H1 (cell line): ENCODE measurements at regions not wholly inside any gene's neighbourhood (a gene's known extent, or its start where the extent isn't known, plus 50 kb on each side); places are given as distances from the start of the nearest gene placed in this dataset.

Experiments
- CTCF ChIA-PET: fragments of 300-600 bp; sonication (Branson Sonifier 250); formaldehyde crosslinking; loops from one replicate; lab custom pipeline; 2021; ENCODE audit not compliant: partially characterized antibody; lab: Charles Lee
- POLR2A ChIA-PET: fragments of 300-600 bp; sonication (Branson Sonifier 250); formaldehyde crosslinking; loops from one replicate; lab custom pipeline; 2021; ENCODE audit warnings: inconsistent platforms; ENCODE audit not compliant: partially characterized antibody; lab: Charles Lee
- DNase-seq, 2 experiments: peaks; one replicate each; pipeline versions ENCODE4 v3.0.0 to v3.0.0-alpha.2; 2010 to 2022; ENCODE audit warnings: low spot score in 2 of 2, low read depth in 1 of 2, mixed read lengths in 1 of 2
- FAIRE-seq: peaks from 2 replicates; lab custom pipeline; 2011; peaks lifted over from hg19 to GRCh38; lab: Jason Lieb, UNC
- H2AFZ ChIP-seq: 2 replicates; pipeline ENCODE4 v1.8.1; 2012; ENCODE audit warnings: low read length, inconsistent platforms
- H2AK5ac ChIP-seq: 2 replicates; pipeline ENCODE4 v1.6.1; 2013; ENCODE audit warnings: low read depth, low read length
- H2BK120ac ChIP-seq: replicated peaks from 2 replicates; pipeline ENCODE3; 2013; ENCODE audit warnings: low read depth, low read length, inconsistent platforms
- H2BK12ac ChIP-seq: 2 replicates; pipeline ENCODE4 v1.6.1; 2013; ENCODE audit warnings: low read depth, low read length
- H2BK15ac ChIP-seq: 2 replicates; pipeline ENCODE4 v1.6.1; 2013; ENCODE audit warnings: low read length
- H2BK20ac ChIP-seq: 2 replicates; pipeline ENCODE4 v1.6.1; 2013; ENCODE audit warnings: low read length
- H2BK5ac ChIP-seq: 2 replicates; pipeline ENCODE4 v1.6.1; 2013; ENCODE audit warnings: low read depth, low read length
- H3K14ac ChIP-seq: 2 replicates; pipeline ENCODE4 v1.6.1; 2013; ENCODE audit warnings: inconsistent platforms; ENCODE audit not compliant: insufficient read length
- H3K18ac ChIP-seq: 2 replicates; pipeline ENCODE4 v1.6.1; 2013; ENCODE audit warnings: low read length; ENCODE audit errors: extremely low read depth
- H3K23ac ChIP-seq: 2 replicates; pipeline ENCODE4 v1.6.1; 2013; ENCODE audit warnings: inconsistent platforms; ENCODE audit not compliant: insufficient read length
- H3K23me2 ChIP-seq: 2 replicates; pipeline ENCODE4 v1.6.1; 2013; ENCODE audit warnings: low read depth, low read length
- H3K27ac ChIP-seq: 2 replicates; pipeline ENCODE4 v1.6.1; 2011; ENCODE audit warnings: low read depth, low read length, inconsistent platforms
- H3K27me3 ChIP-seq, 4 experiments: replicated peaks in 1 of 4; 1 replicate in 1 of 4; 2 replicates in 3 of 4; pipeline versions ENCODE4 v1.6.1 to v1.8.1; 2011 to 2013; ENCODE audit warnings: low read length in 3 of 4, mild to moderate bottlenecking in 3 of 4, inconsistent platforms in 2 of 4, mixed read lengths in 2 of 4, moderate library complexity in 1 of 4; ENCODE audit not compliant: control insufficient read depth in 3 of 4, insufficient read depth in 3 of 4; ENCODE audit errors: extremely low read depth in 1 of 4
- H3K36me3 ChIP-seq, 4 experiments: 2 replicates each; pipeline versions ENCODE4 v1.6.1 to v1.8.1; 2011 to 2013; ENCODE audit warnings: mild to moderate bottlenecking in 4 of 4, low read length in 3 of 4, moderate library complexity in 2 of 4, control low read depth in 1 of 4, inconsistent platforms in 1 of 4; ENCODE audit not compliant: insufficient read depth in 4 of 4, control insufficient read depth in 2 of 4
- H3K4ac ChIP-seq: replicated peaks from 2 replicates; pipeline ENCODE3; 2013; ENCODE audit warnings: low read length, low read depth, mixed read lengths, inconsistent platforms; ENCODE audit not compliant: insufficient read length
- H3K4me1 ChIP-seq, 4 experiments: replicated peaks in 1 of 4; 1 replicate in 1 of 4; 2 replicates in 3 of 4; pipeline versions ENCODE4 v1.6.1 to v1.8.1; 2011 to 2013; ENCODE audit warnings: low read length in 3 of 4, inconsistent platforms in 2 of 4, mixed read lengths in 1 of 4; ENCODE audit not compliant: insufficient read depth in 4 of 4, control insufficient read depth in 3 of 4
- H3K4me2 ChIP-seq, 2 experiments: 2 replicates each; pipeline versions ENCODE4 v1.6.1 to v1.8.1; 2011 to 2013; ENCODE audit warnings: low read depth in 2 of 2, low read length in 2 of 2, control low read depth in 1 of 2, inconsistent platforms in 1 of 2, mild to moderate bottlenecking in 1 of 2; ENCODE audit not compliant: insufficient read depth in 1 of 2
- H3K4me3 ChIP-seq, 4 experiments: fragments of 200-600, 300-600 bp in 1 of 4; sonication (generic), shearing (Covaris generic), sonication (Bioruptor Twin) in 1 of 4; 2 replicates each; pipeline versions ENCODE4 v1.5.1 to v1.8.1; 2011 to 2016; ENCODE audit warnings: low read length in 4 of 4, low read depth in 3 of 4, control low read depth in 2 of 4, inconsistent platforms in 2 of 4, mild to moderate bottlenecking in 2 of 4, mixed read lengths in 1 of 4, moderate library complexity in 1 of 4; ENCODE audit not compliant: insufficient read depth in 2 of 4; ENCODE audit errors: extremely low read depth in 1 of 4
- H3K56ac ChIP-seq: replicated peaks from 2 replicates; pipeline ENCODE3; 2013; ENCODE audit warnings: low read depth, mild to moderate bottlenecking, mixed read lengths, low read length, inconsistent platforms; ENCODE audit not compliant: insufficient read length
- H3K79me1 ChIP-seq: 2 replicates; pipeline ENCODE4 v1.6.1; 2013; ENCODE audit warnings: low read depth, low read length, control low read depth
- H3K79me2 ChIP-seq, 2 experiments: 2 replicates each; pipeline versions ENCODE4 v1.6.1 to v1.8.1; 2012 to 2013; ENCODE audit warnings: low read length in 2 of 2, mild to moderate bottlenecking in 2 of 2, inconsistent platforms in 1 of 2; ENCODE audit not compliant: insufficient read depth in 2 of 2, control insufficient read depth in 1 of 2
- H3K9ac ChIP-seq, 4 experiments: replicated peaks in 1 of 4; 1 replicate in 1 of 4; 2 replicates in 3 of 4; pipeline versions ENCODE4 v1.6.1 to v1.8.1; 2011 to 2013; ENCODE audit warnings: low read depth in 3 of 4, low read length in 3 of 4, control low read depth in 2 of 4, mild to moderate bottlenecking in 2 of 4, moderate library complexity in 2 of 4, inconsistent platforms in 1 of 4; ENCODE audit errors: extremely low read depth in 1 of 4
- H3K9me3 ChIP-seq, 2 experiments: 2 replicates each; pipeline versions ENCODE4 v1.6.1 to v1.8.1; 2012 to 2013; ENCODE audit warnings: mild to moderate bottlenecking in 2 of 2, moderate library complexity in 2 of 2, control low read depth in 1 of 2, inconsistent platforms in 1 of 2, low read depth in 1 of 2, low read length in 1 of 2, mixed read lengths in 1 of 2; ENCODE audit not compliant: insufficient read depth in 2 of 2
- H4K20me1 ChIP-seq, 2 experiments: replicated peaks in 1 of 2; 2 replicates each; pipeline versions ENCODE3 to v1.8.1; 2011 to 2013; ENCODE audit warnings: inconsistent platforms in 2 of 2, low read length in 2 of 2, mild to moderate bottlenecking in 1 of 2; ENCODE audit not compliant: insufficient read depth in 2 of 2, control insufficient read depth in 1 of 2
- H4K5ac ChIP-seq: 2 replicates; pipeline ENCODE4 v1.6.1; 2013; ENCODE audit warnings: low read length, low read depth, mixed read lengths, inconsistent platforms; ENCODE audit not compliant: insufficient read length
- H4K8ac ChIP-seq: 2 replicates; pipeline ENCODE4 v1.8.0; 2013; ENCODE audit warnings: mild to moderate bottlenecking, moderate library complexity, low read length, inconsistent platforms; ENCODE audit not compliant: insufficient read depth; ENCODE audit errors: extremely low read depth
- H4K91ac ChIP-seq: replicated peaks from 2 replicates; pipeline ENCODE3; 2013; ENCODE audit warnings: low read length, mixed read lengths, inconsistent platforms; ENCODE audit not compliant: insufficient read length
- CBX8 ChIP-seq: fragments of 300-800, 300-1000 bp; sonication (generic); IDR thresholded peaks from 2 replicates; pipeline ENCODE4 v1.7.1; 2016; ENCODE audit warnings: low read depth, low read length, borderline replicate concordance
- CHD2 ChIP-seq: IDR thresholded peaks from 2 replicates; pipeline ENCODE4 v1.6.1; 2012; ENCODE audit warnings: low read length, improper control_type of control experiment
- EGR1 ChIP-seq: IDR thresholded peaks from 2 replicates; pipeline ENCODE4 v1.6.1; 2011; ENCODE audit warnings: low read depth, low read length, borderline replicate concordance
- KDM1A ChIP-seq: fragments of 200-600, 300-600 bp; sonication (generic); IDR thresholded peaks from 2 replicates; pipeline ENCODE4 v1.7.1; 2016; ENCODE audit warnings: mild to moderate bottlenecking, low read length, borderline replicate concordance
- KDM4A ChIP-seq: IDR thresholded peaks from one replicate; pipeline ENCODE4 v1.7.1; 2012; ENCODE audit warnings: low read depth, mild to moderate bottlenecking, moderate library complexity, low read length, inconsistent platforms; ENCODE audit not compliant: severe bottlenecking
- KDM5A ChIP-seq: fragments of 200-600 bp; IDR thresholded peaks from 2 replicates; pipeline ENCODE4 v1.7.1; 2012; ENCODE audit warnings: mild to moderate bottlenecking, low read length, inconsistent platforms, mixed read lengths
- MAX ChIP-seq: IDR thresholded peaks from 2 replicates; pipeline ENCODE4 v1.6.1; 2012; ENCODE audit warnings: inconsistent platforms
- NANOG ChIP-seq: IDR thresholded peaks from 2 replicates; pipeline ENCODE4 v1.6.1; 2011; ENCODE audit warnings: low read length, low read depth, mild to moderate bottlenecking, inconsistent platforms; ENCODE audit not compliant: insufficient read depth, poor library complexity, severe bottlenecking
- SAP30 ChIP-seq: fragments of 300-600 bp; sonication (generic); IDR thresholded peaks from 2 replicates; pipeline ENCODE4 v1.7.1; 2012; ENCODE audit warnings: low read length, moderate library complexity, mild to moderate bottlenecking, inconsistent platforms; ENCODE audit not compliant: insufficient read depth, insufficient replicate concordance
- SP4 ChIP-seq: IDR thresholded peaks from 2 replicates; pipeline ENCODE4 v1.6.1; 2012; ENCODE audit warnings: low read length, inconsistent platforms
- SUZ12 ChIP-seq: fragments of 200-600 bp; sonication (generic); IDR thresholded peaks from 2 replicates; pipeline ENCODE4 v1.6.1; 2012; ENCODE audit warnings: mild to moderate bottlenecking, inconsistent platforms, low read length, moderate library complexity, mixed read lengths
- YY1 ChIP-seq: IDR thresholded peaks from 2 replicates; pipeline ENCODE4 v1.6.1; 2011; ENCODE audit warnings: low read depth, mild to moderate bottlenecking, low read length
- ZNF274 ChIP-seq: IDR thresholded peaks from 2 replicates; pipeline ENCODE4 v1.7.0; 2012; ENCODE audit warnings: low read length, borderline replicate concordance; ENCODE audit errors: extremely low read depth

GRCh38 chr7:9102846-9103245 lies 669.4 kb downstream of the NXPH1 start:
- H2AFZ ChIP-seq = no peak overlapping the region
- no peaks in the 10 kb centered on the region for H3K9me3 ChIP-seq
- no peak overlapping the region for H3K23ac ChIP-seq
- TF ChIP-seq KDM4A = no peak
- no peak for TF ChIP-seq NANOG
- TF ChIP-seq SP4 = no peak
- TF ChIP-seq SAP30 = no peak
- no peak for TF ChIP-seq YY1
- no peak for TF ChIP-seq CBX8
- TF ChIP-seq ZNF274 = no peak
- TF ChIP-seq MAX = no peak
- TF ChIP-seq KDM1A = no peak
- TF ChIP-seq SUZ12 = no peak
- TF ChIP-seq EGR1 = no peak
- TF ChIP-seq CHD2 = no peak
- no peak for TF ChIP-seq KDM5A
- no peak overlapping the region for H3K27ac ChIP-seq
- no peak overlapping the region for H3K9ac ChIP-seq
- H3K27me3 ChIP-seq = no peaks in the 10 kb centered on the region
- no peaks in the 10 kb centered on the region for H3K4me1 ChIP-seq
- H3K4me2 ChIP-seq = no peak overlapping the region
- H2BK15ac ChIP-seq = no peak overlapping the region
- DNase-seq (no peak), FAIRE-seq (no peak)
- H2BK12ac ChIP-seq = no peak overlapping the region
- no peak overlapping the region for H3K4me3 ChIP-seq
- H4K91ac ChIP-seq = no peak overlapping the region
- no peak overlapping the region for H2BK20ac ChIP-seq
- H3K79me2 ChIP-seq = no peaks in the 10 kb centered on the region
- H4K5ac ChIP-seq = no peak overlapping the region
- no peaks in the 10 kb centered on the region for H3K23me2 ChIP-seq
- no peak overlapping the region for H2AK5ac ChIP-seq
- no peak overlapping the region for H2BK5ac ChIP-seq
- no peak overlapping the region for H3K4ac ChIP-seq
- no peak overlapping the region for H3K18ac ChIP-seq
- H2BK120ac ChIP-seq = no peak overlapping the region
- H4K8ac ChIP-seq = no peak overlapping the region
- POLR2A ChIA-PET = no interaction called here
- H3K36me3 ChIP-seq = no peaks in the 10 kb centered on the region; a peak in 1 of 8 replicates
- no peak overlapping the region for H3K14ac ChIP-seq
- no peaks in the 10 kb centered on the region for H3K79me1 ChIP-seq
- CTCF ChIA-PET = no interaction called here
- no peaks in the 10 kb centered on the region for H4K20me1 ChIP-seq
- no peak overlapping the region for H3K56ac ChIP-seq
